HG03469 (cell line): ENCODE measurements at regions not wholly inside any gene's neighbourhood (a gene's known extent, or its start where the extent isn't known, plus 50 kb on each side); places are given as distances from the start of the nearest gene placed in this dataset.

Experiments
- ATAC-seq: cut with Tn5 transposase; IDR thresholded peaks from one replicate; pipeline ENCODE4 v1.9.1; 2021; ENCODE audit warnings: mild to moderate bottlenecking, moderate library complexity, moderate number of reproducible peaks; ENCODE audit not compliant: unreplicated experiment

DNA sequence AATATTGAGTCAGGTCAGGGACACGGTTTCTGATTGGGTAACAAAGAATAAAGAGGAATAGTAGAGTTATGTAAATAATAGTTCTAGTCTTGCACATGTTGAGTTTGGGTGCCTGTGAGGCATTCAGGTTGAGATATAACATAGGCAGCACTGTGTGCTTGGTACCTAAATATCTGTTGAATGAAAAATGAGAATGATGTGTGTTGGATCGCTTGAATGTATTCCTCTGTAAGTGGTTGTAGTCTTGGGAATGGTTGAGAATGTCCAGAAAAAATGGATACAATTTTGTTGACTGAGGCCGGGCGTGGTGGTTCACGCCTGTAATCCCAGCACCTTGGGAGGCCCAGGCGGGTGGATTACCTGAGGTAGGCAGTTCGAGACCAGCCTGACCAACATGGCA, 116.3 kb upstream of the HNRNPU start:
- ATAC-seq = no peak

DNA sequence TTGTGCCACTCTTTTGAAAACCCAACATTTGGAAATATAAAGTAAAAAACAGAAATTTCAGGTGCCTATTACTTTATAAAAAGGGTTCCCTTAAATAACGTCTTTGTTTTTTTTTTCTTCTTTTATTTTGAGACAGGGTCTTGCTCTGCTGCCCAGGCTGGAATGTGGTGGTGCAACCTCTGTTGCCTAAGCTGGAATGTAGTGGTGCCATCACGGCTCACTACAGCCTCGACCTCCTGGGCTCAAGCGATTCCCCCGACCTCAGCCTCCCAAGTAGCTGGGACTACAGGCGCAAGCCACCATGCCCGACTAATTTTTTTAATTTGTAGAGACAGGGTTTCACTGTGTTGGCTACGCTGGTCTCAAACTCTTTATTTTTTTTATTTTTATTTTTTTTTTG, 110.2 kb upstream of the HNRNPU start:
- no peak for ATAC-seq

DNA sequence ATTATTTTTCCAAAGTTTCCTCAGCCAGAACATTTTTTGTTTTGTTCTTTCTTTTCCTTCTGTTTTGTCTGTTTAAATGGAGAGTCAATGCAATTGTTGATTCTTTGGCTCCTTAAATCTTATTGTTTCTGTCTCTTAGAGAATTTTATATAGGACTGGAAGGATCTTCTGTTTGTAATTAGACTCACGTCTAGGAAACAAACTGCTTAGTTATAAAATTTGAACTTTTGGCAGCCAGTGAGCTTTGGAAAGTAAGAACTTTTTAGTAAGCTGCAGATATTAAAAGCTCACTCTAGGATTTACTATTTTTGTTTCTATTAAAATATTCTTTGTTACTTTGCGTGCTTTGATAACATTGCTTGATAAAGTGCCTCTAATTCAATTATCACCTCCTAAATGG, 109.8 kb upstream of the HNRNPU start:
- no peak for ATAC-seq

DNA sequence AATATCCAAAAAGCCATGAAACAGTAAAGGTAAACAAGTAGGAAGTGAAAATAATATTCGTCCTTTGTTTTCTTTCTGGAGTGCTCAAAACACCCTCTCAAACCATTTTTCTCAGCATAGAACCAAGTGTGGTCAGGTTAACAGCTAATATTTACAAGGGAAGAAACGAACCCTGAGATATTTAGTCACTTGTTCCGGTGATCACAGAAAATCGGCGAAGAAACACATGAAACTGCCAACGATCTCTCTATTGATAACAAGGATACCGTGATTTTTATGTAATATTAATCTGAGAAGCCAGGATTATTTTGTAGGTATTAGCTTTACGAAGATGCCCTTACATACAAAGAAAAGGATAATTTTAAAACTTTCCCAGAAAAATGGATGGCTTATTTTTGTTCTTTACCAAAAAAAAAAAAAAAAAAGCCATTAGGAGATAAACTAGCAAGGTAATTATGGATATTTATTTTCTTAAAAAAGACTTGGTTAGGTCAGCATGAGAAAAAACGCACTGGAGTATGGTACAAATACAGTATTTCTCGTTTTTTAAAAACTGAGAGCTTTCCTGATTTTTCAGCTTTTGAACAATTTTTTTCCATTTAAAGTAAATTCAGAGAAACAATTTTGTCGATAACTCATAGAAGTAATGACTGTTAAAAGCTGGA, 107.3 kb upstream of the HNRNPU start:
- ATAC-seq = no peak

DNA sequence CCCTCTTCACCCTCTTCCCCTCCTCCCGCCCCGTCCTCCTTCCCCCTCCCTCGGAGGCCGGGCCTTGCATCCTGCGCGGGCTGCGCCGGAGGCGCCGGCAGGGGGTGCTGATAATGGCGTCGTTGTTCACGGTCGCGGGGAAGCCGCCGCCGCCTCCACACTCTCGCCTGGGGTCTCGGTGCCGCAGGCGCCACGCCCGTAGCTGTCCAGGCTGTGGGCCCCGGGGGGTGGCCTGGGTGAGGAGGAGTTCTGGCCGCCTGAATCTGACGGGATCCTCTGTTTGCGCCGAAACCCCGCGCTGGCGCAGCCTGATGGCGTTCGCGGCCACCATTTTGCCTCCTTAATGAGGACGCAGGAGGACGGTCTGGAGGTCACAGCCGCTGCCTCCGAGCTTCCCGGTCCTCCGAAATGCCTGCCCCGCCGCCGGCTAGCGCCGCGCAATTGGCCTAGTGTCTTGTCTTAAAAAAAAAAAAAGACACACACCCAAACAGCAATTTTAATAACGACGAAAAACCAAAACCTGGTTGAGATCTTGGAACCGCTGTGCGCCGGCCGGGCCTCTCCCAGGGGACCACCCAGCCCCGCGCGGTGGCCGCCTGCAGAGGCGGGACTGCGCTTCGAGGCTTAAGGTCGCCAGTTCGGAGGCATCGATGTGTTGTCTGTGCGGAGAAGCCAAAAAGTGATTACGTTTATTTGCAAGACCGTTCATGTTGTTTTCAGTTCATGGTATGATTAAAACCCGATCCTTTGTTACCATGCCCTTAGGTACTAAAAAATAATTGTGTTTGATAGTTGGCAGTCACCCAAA, 106.6 kb upstream of the HNRNPU start:
- ATAC-seq = peak; percentile 55

DNA sequence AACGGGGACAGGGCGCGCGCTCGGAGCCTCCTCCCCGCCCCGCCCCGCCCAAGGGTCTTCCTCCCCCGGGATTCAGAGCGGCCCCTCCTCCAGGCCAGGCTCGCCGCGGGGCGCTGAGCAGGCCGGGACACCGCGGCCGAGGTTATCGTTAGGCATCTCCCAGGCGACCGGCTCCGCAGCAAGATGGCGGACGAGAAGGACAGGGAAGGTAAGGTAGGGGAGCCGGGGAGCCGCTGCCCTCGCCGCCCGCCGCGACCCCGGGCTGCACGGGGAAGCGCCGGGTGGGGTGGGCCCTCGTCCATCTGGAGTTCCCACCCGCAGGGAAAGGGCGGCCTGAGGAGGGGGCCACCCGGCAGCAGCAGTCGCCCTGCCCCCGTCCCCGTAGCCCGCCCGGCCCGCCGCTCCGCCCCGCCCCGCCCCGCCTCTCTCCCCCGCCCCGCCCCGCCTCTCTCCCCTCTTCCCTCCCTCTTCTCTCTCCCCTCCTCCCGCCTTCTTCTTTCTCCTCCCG, 105.9 kb upstream of the HNRNPU start:
- peak; percentile 43 for ATAC-seq

DNA sequence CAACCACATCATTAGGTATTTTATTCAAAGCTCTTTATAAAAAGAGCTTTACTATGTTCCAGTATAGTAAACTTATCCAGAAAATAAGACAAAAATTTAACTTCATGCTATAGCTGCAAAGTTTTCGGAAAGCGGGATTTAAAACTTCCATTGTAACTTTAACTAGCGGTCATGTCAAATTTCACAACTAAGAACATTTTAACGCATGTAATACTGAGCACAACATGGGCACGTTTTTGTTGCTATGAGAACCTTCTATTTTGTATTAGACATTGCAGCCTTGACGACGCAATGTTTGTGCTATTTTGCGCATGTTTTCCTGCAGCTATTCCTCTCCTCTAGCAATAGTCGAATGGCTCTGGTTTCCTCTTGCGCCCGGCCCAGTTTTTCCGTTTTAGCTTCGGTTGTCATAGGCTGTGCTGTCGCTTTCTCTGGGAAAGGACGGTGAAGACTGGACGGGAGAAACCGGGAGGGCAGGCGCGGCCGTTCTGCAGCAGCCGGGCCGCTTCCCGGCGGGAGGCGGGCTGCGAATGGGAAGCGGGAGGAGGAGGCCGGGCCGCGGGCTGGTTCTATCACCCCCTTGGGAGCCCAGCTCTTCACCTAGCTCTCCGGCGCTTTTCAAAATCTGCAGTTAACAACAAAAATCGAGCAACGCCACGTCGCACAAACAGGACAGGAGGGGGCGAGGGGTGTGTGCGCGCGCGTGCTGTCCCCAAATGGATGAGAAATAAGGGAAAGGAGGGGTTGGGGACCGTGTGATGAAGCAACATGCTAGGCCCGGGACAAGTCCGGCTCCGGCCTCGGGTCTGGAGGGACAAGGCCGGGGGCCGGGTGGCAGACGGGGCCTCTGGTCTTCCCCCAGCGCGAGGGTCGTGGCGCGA, 105.3 kb upstream of the HNRNPU start:
- ATAC-seq = peak; percentile 6

DNA sequence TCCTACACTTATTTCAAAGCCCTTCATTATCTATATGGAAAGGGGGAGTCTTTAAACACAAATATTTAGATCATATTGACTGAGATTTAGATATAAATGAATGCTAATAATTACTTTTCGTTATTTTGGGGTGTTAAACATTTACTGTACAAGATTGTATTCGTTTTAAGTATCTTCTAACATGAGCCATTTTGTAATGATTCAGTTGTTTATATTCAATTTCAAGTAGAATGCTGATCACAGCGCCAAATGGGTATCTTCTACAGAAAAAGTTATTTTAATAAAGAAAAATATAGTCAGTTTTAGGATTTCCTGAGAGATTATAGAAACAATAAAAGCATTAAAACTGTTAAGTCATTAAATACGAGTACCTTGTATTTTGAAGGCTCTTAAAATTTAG, 104.5 kb upstream of the HNRNPU start:
- no peak for ATAC-seq

DNA sequence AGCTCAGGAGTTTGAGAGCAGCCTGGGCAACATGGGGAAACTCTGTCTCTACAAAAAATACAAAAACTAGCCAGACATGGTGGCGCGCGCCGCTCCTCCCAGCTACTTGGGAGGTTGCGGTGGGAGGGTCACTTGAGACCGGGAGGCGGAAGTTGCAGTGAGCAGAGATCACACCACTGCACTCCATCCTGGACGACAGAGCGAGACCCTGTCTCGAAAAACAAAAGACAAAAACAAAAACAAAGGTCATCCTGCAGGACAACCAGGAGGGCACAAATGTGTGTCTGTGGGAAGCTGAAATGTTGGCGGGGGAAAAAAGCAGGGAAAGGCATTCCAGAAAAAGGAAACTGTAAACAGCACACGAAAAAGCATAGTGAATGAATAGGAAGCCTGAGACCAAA, 104.1 kb upstream of the HNRNPU start:
- ATAC-seq = no peak

DNA sequence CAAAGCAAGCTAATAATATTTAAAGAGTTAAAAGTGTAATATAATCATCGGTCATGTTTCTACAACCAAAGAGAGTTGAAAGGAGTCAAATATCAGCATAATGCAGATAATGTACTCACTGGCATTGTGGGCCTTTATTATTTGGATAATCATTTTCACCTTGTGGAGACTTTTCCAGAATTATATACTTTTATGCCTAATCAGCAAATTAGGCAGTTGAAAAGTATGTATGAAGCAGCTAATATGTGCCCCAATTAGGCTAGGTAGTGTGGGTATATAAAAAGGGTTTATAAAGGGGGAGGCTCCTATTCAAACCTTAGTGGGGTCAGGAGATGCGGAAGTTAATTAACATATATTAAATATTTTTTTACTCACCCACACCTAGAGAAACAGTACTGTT, 102.8 kb upstream of the HNRNPU start:
- no peak for ATAC-seq

DNA sequence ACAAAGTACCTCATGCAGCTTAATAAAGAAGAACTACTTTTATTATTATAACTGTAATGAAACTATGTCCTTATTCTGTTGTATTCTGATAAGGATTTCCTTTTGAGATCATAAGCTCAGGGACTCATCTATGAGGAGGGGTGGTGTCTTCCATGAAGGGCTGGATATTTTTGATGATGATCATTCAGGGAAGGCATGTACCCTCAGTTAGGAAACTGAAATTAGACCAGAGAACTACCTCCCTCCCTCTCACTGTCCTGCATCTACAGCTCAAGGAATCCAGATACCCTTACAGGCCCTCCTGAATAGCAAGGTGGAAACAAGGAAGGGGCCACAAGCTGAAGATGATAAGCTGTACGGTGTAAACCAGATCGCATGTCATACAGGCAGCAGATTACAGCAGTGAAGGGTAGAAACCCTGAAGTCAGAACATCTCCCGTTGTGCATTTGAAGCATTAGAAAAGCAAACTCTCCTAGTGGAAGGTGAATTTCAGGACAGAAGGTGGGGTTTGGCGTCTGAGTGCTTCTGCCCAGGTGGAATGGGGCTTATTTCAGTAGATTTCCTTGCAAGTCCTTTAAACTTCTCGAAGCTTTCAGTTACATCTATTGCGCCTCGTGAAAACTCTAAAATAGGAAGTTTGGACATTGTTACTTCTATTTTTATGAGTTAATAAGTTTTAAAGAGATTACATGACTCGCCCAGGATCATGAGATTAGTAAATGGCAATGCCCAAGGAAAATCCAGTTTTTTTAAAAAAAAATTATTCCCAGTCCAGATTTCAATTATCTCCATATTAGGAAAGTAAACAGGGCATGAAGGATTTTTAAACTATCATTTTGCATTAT, 101.1 kb upstream of the HNRNPU start:
- no peak for ATAC-seq

DNA sequence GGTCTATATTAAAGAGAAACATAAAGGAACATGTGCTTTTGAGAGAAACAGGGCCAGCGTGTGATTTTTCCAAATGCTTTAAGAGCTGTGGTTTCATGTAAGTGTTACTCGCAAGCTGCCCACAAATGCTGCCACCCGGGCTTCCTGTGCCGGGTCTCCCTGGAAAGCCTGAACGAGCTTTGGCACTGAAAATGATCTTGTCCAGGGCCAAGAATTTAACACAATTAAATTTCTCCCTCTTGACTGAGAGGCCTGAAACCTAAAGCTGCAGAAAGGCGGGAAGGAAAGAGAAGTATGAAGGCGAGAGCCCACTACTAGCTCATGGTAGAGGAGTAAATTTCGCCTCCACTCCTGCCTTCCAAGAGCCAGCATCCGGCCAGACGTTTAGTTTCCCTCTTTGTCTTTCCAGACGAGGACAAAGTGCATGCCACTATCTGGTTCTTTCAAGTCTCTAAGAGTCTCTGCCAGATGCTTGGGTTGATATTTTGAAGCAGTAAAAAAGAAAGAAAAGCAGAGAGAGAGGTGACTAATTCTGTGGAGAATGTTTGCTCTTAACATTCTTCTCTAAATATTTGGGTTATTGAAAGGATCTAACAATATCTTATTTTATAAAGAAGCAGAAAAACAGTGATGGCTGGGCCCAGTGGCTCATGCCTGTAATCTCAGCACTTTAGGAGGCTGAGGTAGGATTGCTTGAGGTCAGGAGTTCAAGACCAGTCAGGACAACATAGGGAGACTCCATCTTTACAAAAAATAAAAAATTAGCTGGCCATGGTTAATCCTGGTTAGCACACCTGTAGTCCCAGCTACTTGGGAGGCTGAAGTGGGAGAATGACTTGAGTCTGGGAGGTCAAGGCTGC, 100.0 kb upstream of the HNRNPU start:
- no peak for ATAC-seq

DNA sequence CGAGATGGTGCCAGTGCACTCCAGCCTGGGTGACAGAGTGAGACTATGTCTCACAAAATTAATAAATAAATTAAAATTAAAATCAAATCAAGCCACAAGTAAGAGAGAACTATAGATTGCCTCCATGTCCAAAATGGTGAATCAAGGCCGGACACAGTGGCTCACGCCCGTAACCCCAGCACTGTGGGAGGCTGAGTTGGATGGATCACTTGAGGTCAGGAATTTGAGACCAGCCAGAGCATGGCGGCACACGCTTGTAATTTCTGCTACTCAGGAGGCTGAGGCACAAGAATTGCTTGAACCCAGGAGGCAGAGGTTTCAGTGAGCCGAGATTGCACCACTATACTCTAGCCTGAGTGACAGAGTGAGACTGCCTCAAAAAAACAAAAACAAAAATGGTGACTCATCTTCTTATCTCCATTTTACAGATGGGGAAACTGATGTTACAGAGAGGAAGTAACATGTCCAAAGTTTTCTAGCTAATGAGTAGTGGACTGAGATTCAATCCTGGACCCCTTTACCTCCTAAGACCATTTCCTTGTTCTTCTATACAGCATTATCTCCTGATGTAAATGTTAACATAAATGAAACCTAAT, 99.0 kb upstream of the HNRNPU start:
- ATAC-seq = no peak

DNA sequence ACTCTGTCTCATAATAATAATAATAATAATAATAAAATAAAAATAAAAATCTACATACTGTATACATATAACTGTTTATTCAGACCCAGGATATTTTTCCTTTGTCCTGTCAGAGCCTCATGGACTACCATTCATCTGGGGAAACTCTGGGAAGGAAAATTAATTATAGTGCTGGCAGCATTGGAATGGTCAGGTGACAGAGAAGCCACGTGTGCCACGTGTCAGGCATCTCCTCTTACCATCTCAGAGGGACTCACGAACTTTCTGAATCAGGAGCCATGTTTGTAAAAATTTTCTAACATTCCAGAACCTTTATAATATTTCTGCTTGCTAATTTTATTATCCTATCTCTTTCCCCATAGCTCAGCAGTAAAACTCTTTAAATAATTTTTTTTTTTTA, 97.8 kb upstream of the HNRNPU start:
- no peak for ATAC-seq

DNA sequence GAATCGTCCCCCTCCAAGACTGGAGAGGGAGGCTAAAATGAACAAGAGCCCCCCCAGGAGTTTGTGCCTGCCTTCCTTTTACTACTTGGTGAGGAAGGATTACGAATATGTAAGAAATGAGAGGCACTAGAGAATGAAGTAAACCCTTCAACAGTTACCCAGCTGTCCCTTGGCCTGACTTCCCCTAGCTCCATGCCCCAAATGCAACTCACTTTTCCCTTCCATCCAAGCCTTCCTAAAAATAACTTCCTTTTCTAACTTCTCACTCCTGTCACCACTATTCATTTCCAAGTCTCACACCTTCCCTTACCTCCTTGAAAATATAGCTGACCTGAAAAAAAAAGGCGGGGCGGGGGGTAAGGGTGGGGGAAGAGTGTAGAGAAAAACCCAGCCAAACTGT, 96.6 kb upstream of the HNRNPU start:
- ATAC-seq = no peak

DNA sequence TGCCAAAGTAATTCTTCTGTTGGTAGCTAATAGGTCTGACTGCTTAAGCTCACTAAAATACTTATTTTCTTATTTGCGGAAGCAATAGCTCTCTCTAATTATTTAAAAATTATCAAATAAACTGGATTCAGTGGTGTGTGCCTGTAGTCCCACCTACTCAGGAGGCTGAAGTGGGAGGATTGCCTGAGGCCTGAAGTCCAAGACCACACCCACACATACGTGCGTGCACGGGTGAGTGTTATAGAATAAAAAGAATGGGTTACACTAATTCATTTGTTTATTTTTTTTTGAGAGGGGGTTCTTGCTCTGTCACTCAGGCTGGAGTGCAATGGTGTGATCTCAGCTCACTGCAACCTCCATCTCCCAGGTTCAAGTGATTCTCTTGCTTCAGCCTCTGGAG, 94.2 kb upstream of the HNRNPU start:
- ATAC-seq = no peak

DNA sequence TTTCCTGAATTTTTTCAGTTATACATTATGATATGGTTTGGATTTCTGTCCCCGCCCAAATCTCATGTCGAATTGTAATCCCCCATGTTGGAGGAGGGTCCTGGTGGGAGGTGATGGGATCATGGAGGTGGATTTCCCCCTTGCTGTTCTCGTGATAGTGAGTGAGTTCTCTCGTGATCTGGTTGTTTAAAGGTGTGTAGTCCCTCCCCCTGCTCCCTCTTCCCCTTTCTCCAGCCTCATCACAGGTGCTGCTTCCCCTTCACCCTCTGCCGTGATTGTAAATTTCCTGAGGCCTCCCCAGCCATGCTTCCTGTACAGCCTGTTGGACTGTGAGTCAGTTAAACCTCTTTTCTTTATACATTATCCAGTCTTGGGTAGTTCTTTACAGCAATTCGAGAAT, 93.2 kb upstream of the HNRNPU start:
- no peak for ATAC-seq

DNA sequence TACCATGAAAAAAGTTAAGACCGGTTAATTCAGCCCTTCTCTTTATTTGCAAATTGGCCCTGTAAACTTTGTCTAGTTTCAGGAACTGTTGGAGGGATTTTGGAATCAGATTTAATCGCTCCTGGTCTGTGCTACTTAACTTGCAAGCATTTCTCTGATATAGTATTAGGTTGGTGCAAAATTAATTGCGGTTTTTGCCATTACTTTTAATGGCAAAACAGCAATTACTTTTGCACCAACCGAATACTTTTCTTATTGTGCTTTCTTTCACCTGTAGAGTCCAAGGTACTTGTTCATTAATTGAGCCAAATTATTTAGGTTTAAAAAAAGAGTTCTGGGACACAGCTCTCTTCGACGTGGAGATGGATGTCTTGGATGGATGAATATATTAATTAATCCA, 92.8 kb upstream of the HNRNPU start:
- no peak for ATAC-seq

DNA sequence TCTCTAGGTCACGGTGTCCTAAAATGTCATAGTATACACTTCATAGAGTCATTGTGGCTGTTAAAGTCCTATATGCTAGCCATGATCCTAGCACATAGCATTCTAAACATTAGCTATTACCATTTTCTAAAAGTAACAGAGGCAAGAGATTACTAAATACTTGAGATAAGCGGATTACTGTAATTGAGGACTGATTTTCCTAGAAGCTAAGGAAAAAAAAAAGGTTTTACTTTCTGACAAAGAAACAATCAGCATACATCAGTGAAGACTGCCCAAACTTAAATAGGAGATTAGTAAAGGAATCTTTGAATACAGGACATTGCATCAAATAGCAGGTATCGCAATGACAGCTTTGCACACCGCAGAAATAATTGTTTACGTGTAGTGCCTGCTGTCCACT, 91.3 kb upstream of the HNRNPU start:
- ATAC-seq = no peak
